HepG2 (cell line): ENCODE measurements at regions not wholly inside any gene's neighbourhood (a gene's known extent, or its start where the extent isn't known, plus 50 kb on each side); places are given as distances from the start of the nearest gene placed in this dataset.

Experiments
- ATAC-seq: fragments of 200-7000 bp; cut with Tn5 transposase; 3 replicates; pipeline ENCODE4 v1.9.1; 2020; ENCODE audit warnings: mild to moderate bottlenecking, moderate library complexity
- BruUV-seq: library from RNA; stranded (reverse); fragments of 400-500 nt; replicated peaks from 2 replicates; lab custom pipeline; 2021; lab: Mats Ljungman, UMichigan
- CTCF ChIA-PET: fragments of 300-600 bp; formaldehyde crosslinking; extraction: SDS; loops from one replicate; lab custom pipeline; 2021; ENCODE audit warnings: low total read pairs, inconsistent platforms, low intra/inter-chr PET ratio; lab: Yijun Ruan, JAX
- POLR2A ChIA-PET: fragments of 350-600 bp; sonication (Branson Sonifier 250); formaldehyde crosslinking; loops from one replicate; lab custom pipeline; 2020; ENCODE audit warnings: antibody characterized with exemption, inconsistent platforms; lab: Yijun Ruan, JAX
- DNase-seq: peaks from one replicate; pipeline ENCODE4 v3.0.0-alpha.2; 2015; ENCODE audit warnings: low spot score
- FAIRE-seq: peaks from 3 replicates; lab custom pipeline; 2011; peaks lifted over from hg19 to GRCh38; lab: Jason Lieb, UNC
- H2AFZ ChIP-seq: one replicate; pipeline ENCODE4 v1.6.1; 2011; ENCODE audit warnings: low read length, inconsistent platforms
- H3K27ac ChIP-seq: fragments of 300-600 bp; 3 replicates; pipeline ENCODE4 v1.8.0; 2011; ENCODE audit warnings: mixed run types, mild to moderate bottlenecking, mixed read lengths, low read length, inconsistent platforms; ENCODE audit not compliant: insufficient read depth; ENCODE audit errors: extremely low read length
- H3K27me3 ChIP-seq, 2 experiments: fragments of 200-600 bp in 1 of 2; 2 replicates in 1 of 2; 3 replicates in 1 of 2; pipeline versions ENCODE4 v1.6.0 to v1.8.0; 2011; ENCODE audit warnings: low read length in 2 of 2, mild to moderate bottlenecking in 2 of 2, moderate library complexity in 2 of 2, inconsistent platforms in 1 of 2; ENCODE audit not compliant: insufficient read depth in 2 of 2, control insufficient read depth in 1 of 2
- H3K36me3 ChIP-seq, 2 experiments: fragments of 200-600 bp in 1 of 2; replicated peaks in 1 of 2; 2 replicates in 1 of 2; 3 replicates in 1 of 2; pipeline versions ENCODE4 v1.5.1 to v1.8.0; 2011; ENCODE audit warnings: low read length in 2 of 2, inconsistent platforms in 1 of 2; ENCODE audit not compliant: insufficient read depth in 2 of 2, control insufficient read depth in 1 of 2
- H3K4me1 ChIP-seq: 2 replicates; pipeline ENCODE4 v1.5.1; 2012; ENCODE audit warnings: low read length, inconsistent platforms; ENCODE audit not compliant: insufficient read depth
- H3K4me2 ChIP-seq: 2 replicates; pipeline ENCODE4 v1.6.0; 2011; ENCODE audit warnings: low read depth, low read length, inconsistent platforms
- H3K4me3 ChIP-seq, 3 experiments: fragments of 200-600 bp in 1 of 3; sonication (generic), shearing (Covaris generic) in 1 of 3; replicated peaks in 1 of 3; 2 replicates each; pipeline ENCODE4 v1.5.1; 2011 to 2016; ENCODE audit warnings: low read length in 3 of 3, inconsistent platforms in 2 of 3, low read depth in 2 of 3, mild to moderate bottlenecking in 2 of 3, control low read depth in 1 of 3, mixed read lengths in 1 of 3; ENCODE audit not compliant: insufficient read depth in 1 of 3
- H3K79me2 ChIP-seq: one replicate; pipeline ENCODE4 v1.6.1; 2011; ENCODE audit warnings: low read length, inconsistent platforms; ENCODE audit not compliant: insufficient read depth
- H3K9ac ChIP-seq: 2 replicates; pipeline ENCODE4 v1.6.0; 2011; ENCODE audit warnings: mild to moderate bottlenecking, low read depth, low read length, inconsistent platforms; ENCODE audit not compliant: insufficient read depth
- H3K9me3 ChIP-seq: 2 replicates; pipeline ENCODE4 v1.5.1; 2012; ENCODE audit warnings: mild to moderate bottlenecking, low read length
- H4K20me1 ChIP-seq: 2 replicates; pipeline ENCODE4 v1.6.0; 2011; ENCODE audit warnings: inconsistent platforms, mild to moderate bottlenecking, low read length, moderate library complexity; ENCODE audit not compliant: insufficient read depth
- DMAP1 ChIP-seq: IDR thresholded peaks from 2 replicates; pipeline ENCODE4 v1.6.1; 2016
- KDM5A ChIP-seq: fragments of 200-600 bp; sonication (generic); IDR thresholded peaks from 2 replicates; pipeline ENCODE4 v1.7.0; 2018; ENCODE audit warnings: antibody characterized with exemption, mild to moderate bottlenecking, low read length, borderline replicate concordance
- SAP130 ChIP-seq: IDR thresholded peaks from 2 replicates; pipeline ENCODE4 v1.6.1; 2016; ENCODE audit warnings: low read depth
- TAF1 ChIP-seq: sonication (generic); formaldehyde crosslinking; IDR thresholded peaks from 2 replicates; pipeline ENCODE4 v1.4.0; 2020; ENCODE audit warnings: missing genetic modification reagents
- TBX3 ChIP-seq: fragments of 450-650 bp; IDR thresholded peaks from 2 replicates; pipeline ENCODE4 v1.6.1; 2017; ENCODE audit warnings: antibody characterized with exemption, mild to moderate bottlenecking, inconsistent platforms, borderline replicate concordance
- ZNF264 ChIP-seq: sonication (generic); formaldehyde crosslinking; IDR thresholded peaks from 2 replicates; pipeline ENCODE4 v1.4.0; 2020; ENCODE audit warnings: missing genetic modification reagents
- WGBS: methylation state at CpG from one replicate; pipeline ENCODE4 v1.1.6; 2017; ENCODE audit warnings: low lambda C conversion rate; 5-methylcytosine and 5-hydroxymethylcytosine counted together
- in situ Hi-C: cut with HindIII; loops from 2 replicates; pipeline ENCODE4 v1.10.0; 2017; ENCODE audit warnings: low pct_unique_long_range_greater_than_20kb; ENCODE audit not compliant: extremely low pct_ligation_motif_present
- intact Hi-C: fragments of 100-400 bp; cut with micrococcal nuclease; formaldehyde crosslinking; loops from one replicate; pipeline ENCODE4 v1.10.0; 2022; ENCODE audit not compliant: unreplicated experiment
- TF ChIP-seq, protein P1 (sequence below): sonication (generic); formaldehyde crosslinking; IDR thresholded peaks from one replicate; pipeline ENCODE4 v1.5.1; 2020; ENCODE audit warnings: mild to moderate bottlenecking, missing genetic modification reagents; ENCODE audit errors: not compliant biosample characterization
- TF ChIP-seq, protein P2 (sequence below): IDR thresholded peaks from 2 replicates; pipeline ENCODE4 v1.4.0; 2020; ENCODE audit warnings: mild to moderate bottlenecking, missing genetic modification reagents
- TF ChIP-seq, protein P3 (sequence below): sonication (generic); formaldehyde crosslinking; IDR thresholded peaks from 2 replicates; pipeline ENCODE4 v1.5.1; 2020; ENCODE audit warnings: mild to moderate bottlenecking, missing genetic modification reagents

DNA sequence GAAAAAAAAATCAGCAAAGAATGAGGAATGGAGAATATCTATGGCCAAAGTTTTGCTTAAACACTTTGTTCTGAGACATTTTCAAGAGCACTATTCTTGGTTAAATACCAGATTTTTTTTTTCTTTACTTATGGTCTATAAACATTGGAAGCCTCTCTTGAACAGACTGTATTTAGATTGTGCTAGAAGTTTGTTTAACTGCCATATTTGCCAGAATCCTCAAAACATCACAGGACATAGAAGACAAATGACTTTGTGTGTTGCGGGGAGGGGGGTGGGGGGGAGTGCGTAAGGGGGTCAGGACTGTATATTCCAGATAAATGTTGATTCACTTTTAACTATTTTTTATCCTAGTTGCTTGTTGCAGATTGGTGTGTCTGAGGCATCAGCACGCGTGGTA is 262.0 kb downstream of the MEIS1 start:
- no peaks in the 10 kb centered on the region for H3K9me3 ChIP-seq
- ChIA-PET POLR2A (no interaction called here), CTCF (no interaction called here)
- H3K4me3 ChIP-seq = no peak overlapping the region
- no peak overlapping the region for H3K4me2 ChIP-seq
- no peak overlapping the region for H3K9ac ChIP-seq
- 42% methylated on average over 4 of the region's 4 CpGs for WGBS
- H3K4me1 ChIP-seq = no peaks in the 10 kb centered on the region
- no peak overlapping the region for H2AFZ ChIP-seq
- no peak overlapping the region for H3K27ac ChIP-seq
- FAIRE-seq = no peak
- H3K79me2 ChIP-seq = no peaks in the 10 kb centered on the region
- H3K27me3 ChIP-seq = no peaks in the 10 kb centered on the region
- no TSS peak for BruUV-seq
- H4K20me1 ChIP-seq = no peaks in the 10 kb centered on the region
- in situ Hi-C loops (no loop called here), intact Hi-C loops (no loop called here)
- ATAC-seq = no peak
- no peak for DNase-seq
- no peaks in the 10 kb centered on the region for H3K36me3 ChIP-seq
- TF ChIP-seq, protein P1, sequence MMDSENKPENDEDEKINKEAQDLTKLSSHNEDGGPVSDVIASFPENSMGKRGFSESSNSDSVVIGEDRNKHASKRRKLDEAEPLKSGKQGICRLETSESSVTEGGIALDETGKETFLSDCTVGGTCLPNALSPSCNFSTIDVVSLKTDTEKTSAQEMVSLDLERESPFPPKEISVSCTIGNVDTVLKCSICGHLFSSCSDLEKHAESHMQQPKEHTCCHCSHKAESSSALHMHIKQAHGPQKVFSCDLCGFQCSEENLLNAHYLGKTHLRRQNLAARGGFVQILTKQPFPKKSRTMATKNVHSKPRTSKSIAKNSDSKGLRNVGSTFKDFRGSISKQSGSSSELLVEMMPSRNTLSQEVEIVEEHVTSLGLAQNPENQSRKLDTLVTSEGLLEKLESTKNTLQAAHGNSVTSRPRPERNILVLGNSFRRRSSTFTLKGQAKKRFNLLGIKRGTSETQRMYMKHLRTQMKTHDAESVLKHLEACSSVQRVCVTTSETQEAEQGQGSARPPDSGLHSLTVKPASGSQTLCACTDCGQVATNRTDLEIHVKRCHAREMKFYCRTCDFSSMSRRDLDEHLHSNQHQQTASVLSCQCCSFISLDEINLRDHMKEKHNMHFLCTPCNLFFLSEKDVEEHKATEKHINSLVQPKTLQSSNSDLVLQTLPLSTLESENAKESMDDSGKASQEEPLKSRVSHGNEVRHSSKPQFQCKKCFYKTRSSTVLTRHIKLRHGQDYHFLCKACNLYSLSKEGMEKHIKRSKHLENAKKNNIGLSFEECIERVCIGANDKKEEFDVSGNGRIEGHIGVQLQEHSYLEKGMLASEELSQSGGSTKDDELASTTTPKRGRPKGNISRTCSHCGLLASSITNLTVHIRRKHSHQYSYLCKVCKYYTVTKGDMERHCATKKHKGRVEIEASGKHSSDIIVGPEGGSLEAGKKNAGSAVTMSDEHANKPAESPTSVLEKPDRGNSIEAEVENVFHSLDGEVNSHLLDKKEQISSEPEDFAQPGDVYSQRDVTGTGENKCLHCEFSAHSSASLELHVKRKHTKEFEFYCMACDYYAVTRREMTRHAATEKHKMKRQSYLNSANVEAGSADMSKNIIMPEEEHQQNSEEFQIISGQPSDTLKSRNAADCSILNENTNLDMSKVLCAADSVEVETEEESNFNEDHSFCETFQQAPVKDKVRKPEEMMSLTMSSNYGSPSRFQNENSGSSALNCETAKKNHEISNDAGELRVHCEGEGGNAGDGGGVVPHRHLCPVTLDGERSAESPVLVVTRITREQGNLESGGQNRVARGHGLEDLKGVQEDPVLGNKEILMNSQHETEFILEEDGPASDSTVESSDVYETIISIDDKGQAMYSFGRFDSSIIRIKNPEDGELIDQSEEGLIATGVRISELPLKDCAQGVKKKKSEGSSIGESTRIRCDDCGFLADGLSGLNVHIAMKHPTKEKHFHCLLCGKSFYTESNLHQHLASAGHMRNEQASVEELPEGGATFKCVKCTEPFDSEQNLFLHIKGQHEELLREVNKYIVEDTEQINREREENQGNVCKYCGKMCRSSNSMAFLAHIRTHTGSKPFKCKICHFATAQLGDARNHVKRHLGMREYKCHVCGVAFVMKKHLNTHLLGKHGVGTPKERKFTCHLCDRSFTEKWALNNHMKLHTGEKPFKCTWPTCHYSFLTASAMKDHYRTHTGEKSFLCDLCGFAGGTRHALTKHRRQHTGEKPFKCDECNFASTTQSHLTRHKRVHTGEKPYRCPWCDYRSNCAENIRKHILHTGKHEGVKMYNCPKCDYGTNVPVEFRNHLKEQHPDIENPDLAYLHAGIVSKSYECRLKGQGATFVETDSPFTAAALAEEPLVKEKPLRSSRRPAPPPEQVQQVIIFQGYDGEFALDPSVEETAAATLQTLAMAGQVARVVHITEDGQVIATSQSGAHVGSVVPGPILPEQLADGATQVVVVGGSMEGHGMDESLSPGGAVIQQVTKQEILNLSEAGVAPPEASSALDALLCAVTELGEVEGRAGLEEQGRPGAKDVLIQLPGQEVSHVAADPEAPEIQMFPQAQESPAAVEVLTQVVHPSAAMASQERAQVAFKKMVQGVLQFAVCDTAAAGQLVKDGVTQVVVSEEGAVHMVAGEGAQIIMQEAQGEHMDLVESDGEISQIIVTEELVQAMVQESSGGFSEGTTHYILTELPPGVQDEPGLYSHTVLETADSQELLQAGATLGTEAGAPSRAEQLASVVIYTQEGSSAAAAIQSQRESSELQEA (CRISPR knock-in tag) = no peak
- TF ChIP-seq, protein P2, sequence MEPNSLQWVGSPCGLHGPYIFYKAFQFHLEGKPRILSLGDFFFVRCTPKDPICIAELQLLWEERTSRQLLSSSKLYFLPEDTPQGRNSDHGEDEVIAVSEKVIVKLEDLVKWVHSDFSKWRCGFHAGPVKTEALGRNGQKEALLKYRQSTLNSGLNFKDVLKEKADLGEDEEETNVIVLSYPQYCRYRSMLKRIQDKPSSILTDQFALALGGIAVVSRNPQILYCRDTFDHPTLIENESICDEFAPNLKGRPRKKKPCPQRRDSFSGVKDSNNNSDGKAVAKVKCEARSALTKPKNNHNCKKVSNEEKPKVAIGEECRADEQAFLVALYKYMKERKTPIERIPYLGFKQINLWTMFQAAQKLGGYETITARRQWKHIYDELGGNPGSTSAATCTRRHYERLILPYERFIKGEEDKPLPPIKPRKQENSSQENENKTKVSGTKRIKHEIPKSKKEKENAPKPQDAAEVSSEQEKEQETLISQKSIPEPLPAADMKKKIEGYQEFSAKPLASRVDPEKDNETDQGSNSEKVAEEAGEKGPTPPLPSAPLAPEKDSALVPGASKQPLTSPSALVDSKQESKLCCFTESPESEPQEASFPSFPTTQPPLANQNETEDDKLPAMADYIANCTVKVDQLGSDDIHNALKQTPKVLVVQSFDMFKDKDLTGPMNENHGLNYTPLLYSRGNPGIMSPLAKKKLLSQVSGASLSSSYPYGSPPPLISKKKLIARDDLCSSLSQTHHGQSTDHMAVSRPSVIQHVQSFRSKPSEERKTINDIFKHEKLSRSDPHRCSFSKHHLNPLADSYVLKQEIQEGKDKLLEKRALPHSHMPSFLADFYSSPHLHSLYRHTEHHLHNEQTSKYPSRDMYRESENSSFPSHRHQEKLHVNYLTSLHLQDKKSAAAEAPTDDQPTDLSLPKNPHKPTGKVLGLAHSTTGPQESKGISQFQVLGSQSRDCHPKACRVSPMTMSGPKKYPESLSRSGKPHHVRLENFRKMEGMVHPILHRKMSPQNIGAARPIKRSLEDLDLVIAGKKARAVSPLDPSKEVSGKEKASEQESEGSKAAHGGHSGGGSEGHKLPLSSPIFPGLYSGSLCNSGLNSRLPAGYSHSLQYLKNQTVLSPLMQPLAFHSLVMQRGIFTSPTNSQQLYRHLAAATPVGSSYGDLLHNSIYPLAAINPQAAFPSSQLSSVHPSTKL (CRISPR knock-in tag) = no peak
- no peak for TF ChIP-seq DMAP1 (CRISPR knock-in tag)
- TF ChIP-seq TAF1 = no peak
- TF ChIP-seq KDM5A = no peak
- TF ChIP-seq SAP130 = no peak
- TF ChIP-seq ZNF264 (CRISPR knock-in tag) = no peak
- TF ChIP-seq, protein P3, sequence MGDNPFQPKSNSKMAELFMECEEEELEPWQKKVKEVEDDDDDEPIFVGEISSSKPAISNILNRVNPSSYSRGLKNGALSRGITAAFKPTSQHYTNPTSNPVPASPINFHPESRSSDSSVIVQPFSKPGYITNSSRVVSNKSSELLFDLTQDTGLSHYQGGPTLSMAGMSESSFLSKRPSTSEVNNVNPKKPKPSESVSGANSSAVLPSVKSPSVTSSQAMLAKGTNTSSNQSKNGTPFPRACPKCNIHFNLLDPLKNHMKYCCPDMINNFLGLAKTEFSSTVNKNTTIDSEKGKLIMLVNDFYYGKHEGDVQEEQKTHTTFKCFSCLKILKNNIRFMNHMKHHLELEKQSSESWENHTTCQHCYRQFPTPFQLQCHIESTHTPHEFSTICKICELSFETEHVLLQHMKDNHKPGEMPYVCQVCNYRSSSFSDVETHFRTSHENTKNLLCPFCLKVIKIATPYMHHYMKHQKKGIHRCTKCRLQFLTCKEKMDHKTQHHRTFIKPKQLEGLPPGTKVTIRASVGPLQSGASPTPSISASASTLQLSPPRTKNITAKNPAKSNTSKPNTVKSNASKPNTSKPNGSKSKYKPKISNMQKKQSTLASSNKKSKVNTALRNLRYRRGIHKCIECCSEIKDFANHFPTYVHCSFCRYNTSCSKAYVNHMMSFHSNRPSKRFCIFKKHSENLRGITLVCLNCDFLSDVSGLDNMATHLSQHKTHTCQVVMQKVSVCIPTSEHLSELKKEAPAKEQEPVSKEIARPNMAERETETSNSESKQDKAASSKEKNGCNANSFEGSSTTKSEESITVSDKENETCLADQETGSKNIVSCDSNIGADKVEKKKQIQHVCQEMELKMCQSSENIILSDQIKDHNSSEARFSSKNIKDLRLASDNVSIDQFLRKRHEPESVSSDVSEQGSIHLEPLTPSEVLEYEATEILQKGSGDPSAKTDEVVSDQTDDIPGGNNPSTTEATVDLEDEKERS (CRISPR knock-in tag) = no peak
- TF ChIP-seq TBX3 = no peak
